PC-9 (cell line): ENCODE measurements at regions not wholly inside any gene's neighbourhood (a gene's known extent, or its start where the extent isn't known, plus 50 kb on each side); places are given as distances from the start of the nearest gene placed in this dataset.

Source experiments
- CTCF ChIP-seq: fragments of 200-600 bp; sonication (generic); conservative IDR thresholded peaks from 2 replicates; pipeline ENCODE4 v1.6.1; 2017; ENCODE audit warnings: mixed run types, antibody characterized with exemption, mild to moderate bottlenecking, moderate library complexity
- EZH2 ChIP-seq: fragments of 200-600 bp; sonication (generic); IDR thresholded peaks from 2 replicates; pipeline ENCODE4 v1.8.0; 2017; ENCODE audit warnings: antibody characterized with exemption, low read depth

GRCh38 chr12:22990501-22990900 lies 365.5 kb downstream of the ETNK1 start:
- TF ChIP-seq CTCF: no peak
- no peak for TF ChIP-seq EZH2
